H1 (cell line): ENCODE measurements at regions not wholly inside any gene's neighbourhood (a gene's known extent, or its start where the extent isn't known, plus 50 kb on each side); places are given as distances from the start of the nearest gene placed in this dataset.

ENCODE experiments used
- RNF2 ChIP-seq: fragments of 200-900, 300-1000 bp; sonication (generic); IDR thresholded peaks from 2 replicates; pipeline ENCODE4 v1.7.1; 2016; ENCODE audit warnings: borderline replicate concordance, low read depth, mild to moderate bottlenecking, antibody characterized with exemption, low read length; ENCODE audit not compliant: poor library complexity, severe bottlenecking; ENCODE audit errors: missing control alignments
- SIRT6 ChIP-seq: IDR thresholded peaks from one replicate; pipeline ENCODE4 v1.7.1; 2012; ENCODE audit warnings: low read length, inconsistent platforms
- TEAD4 ChIP-seq: IDR thresholded peaks from 2 replicates; pipeline ENCODE4 v1.6.1; 2012; ENCODE audit warnings: low read depth, low read length, inconsistent platforms, mixed read lengths
- YY1 ChIP-seq: IDR thresholded peaks from 2 replicates; pipeline ENCODE4 v1.6.1; 2011; ENCODE audit warnings: low read depth, mild to moderate bottlenecking, low read length
- TF ChIP-seq, protein P1 (sequence below): IDR thresholded peaks from 2 replicates; pipeline ENCODE4 v1.6.1; 2012; ENCODE audit warnings: inconsistent platforms

DNA sequence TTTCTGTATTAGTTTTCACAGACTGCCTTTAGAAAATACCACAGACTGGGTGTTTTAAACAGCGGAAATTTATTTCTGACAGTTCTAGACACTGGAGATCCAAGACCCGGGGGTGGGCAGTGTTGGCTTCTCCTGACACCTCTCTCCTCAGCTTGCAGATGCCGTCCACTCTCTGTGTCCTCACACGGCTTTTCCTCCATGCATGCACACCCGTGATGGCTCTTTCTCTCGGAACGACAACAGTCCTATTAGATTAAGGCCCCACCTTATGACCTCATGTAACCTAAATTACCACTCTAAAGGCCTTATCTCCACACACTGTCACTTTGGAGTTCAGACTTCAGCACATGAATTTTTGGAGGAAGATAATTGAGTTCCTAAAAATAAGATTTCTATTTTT lies 142.9 kb upstream of the VWC2 start (continued):
- TF ChIP-seq TEAD4 (no peak), RNF2 (no peak), YY1 (no peak), SIRT6 (no peak)
- TF ChIP-seq, protein P1, sequence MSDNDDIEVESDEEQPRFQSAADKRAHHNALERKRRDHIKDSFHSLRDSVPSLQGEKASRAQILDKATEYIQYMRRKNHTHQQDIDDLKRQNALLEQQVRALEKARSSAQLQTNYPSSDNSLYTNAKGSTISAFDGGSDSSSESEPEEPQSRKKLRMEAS = no peak
